Testis (tissue), 2 donors: ENCODE measurements at regions not wholly inside any gene's neighbourhood (a gene's known extent, or its start where the extent isn't known, plus 50 kb on each side); places are given as distances from the start of the nearest gene placed in this dataset.

Experiments used
- DNase-seq: peaks from one replicate; pipeline ENCODE4 v3.0.0-alpha.2; 2019
- H3K27ac ChIP-seq, 2 donors: fragments of 200-600 bp; sonication (generic); one replicate each; pipeline ENCODE4 v1.5.1; 2019
- H3K27me3 ChIP-seq: fragments of 200-600 bp; sonication (generic); one replicate; pipeline ENCODE4 v1.5.1; 2019
- H3K36me3 ChIP-seq: fragments of 200-600 bp; sonication (generic); one replicate; pipeline ENCODE4 v1.5.1; 2017; ENCODE audit warnings: low read depth; ENCODE audit errors: missing control alignments
- H3K4me1 ChIP-seq: fragments of 200-600 bp; sonication (generic); one replicate; pipeline ENCODE4 v1.5.1; 2019
- H3K4me3 ChIP-seq, 2 donors: fragments of 200-600 bp; sonication (generic); one replicate each; pipeline ENCODE4 v1.5.1; 2017 to 2019
- H3K9me3 ChIP-seq: fragments of 200-600 bp; sonication (generic); one replicate; pipeline ENCODE4 v1.5.1; 2017
- CTCF ChIP-seq, 3 experiments: fragments of 450-650 bp in 2 of 3; fragments of 200-600 bp in 1 of 3; sonication (generic) in 1 of 3; IDR thresholded peaks; one replicate each; pipeline ENCODE4 v1.5.1; 2016 to 2019; ENCODE audit warnings: antibody characterized with exemption in 3 of 3, mild to moderate bottlenecking in 2 of 3, moderate library complexity in 1 of 3
- POLR2A ChIP-seq: fragments of 450-650 bp; IDR thresholded peaks from one replicate; pipeline ENCODE4 v1.6.1; 2017; ENCODE audit warnings: antibody characterized with exemption, mild to moderate bottlenecking, moderate library complexity
- WGBS, 2 donors: methylation state at CpG; one replicate each; pipeline ENCODE4 v1.1.5; 2018; 5-methylcytosine and 5-hydroxymethylcytosine counted together
- intact Hi-C: fragments of 100-400 bp; cut with DNase I; formaldehyde crosslinking; loops from one replicate; pipeline ENCODE4 v1.15.1; 2023; ENCODE audit warnings: low total_unique reads

GRCh38 chr2:108148555-108148954, 91.2 kb upstream of the SULT1C3 start:
- no peaks in the 10 kb centered on the region for H3K27me3 ChIP-seq
- intact Hi-C loops: no loop called here
- WGBS, 2 donors: 89 to 93% methylated on average over 6 of the region's 6 CpGs

GRCh38 chr2:108154366-108155061, 85.3 kb upstream of the SULT1C3 start:
- H3K9me3 ChIP-seq: no peaks in the 10 kb centered on the region
- H3K27ac ChIP-seq: no peak overlapping the region
- WGBS, 2 donors: 71 to 72% methylated on average over 6 of the region's 6 CpGs
- H3K36me3 ChIP-seq: no peaks in the 10 kb centered on the region
- TF ChIP-seq POLR2A (no peak), CTCF (IDR thresholded peaks at IDR 0.05) (no peak)
- DNase-seq: no peak
- intact Hi-C loops: no loop called here
- H3K4me3 ChIP-seq: no peak overlapping the region
- no peaks in the 10 kb centered on the region for H3K27me3 ChIP-seq
- H3K4me1 ChIP-seq: no peaks in the 10 kb centered on the region

More at GRCh38 chr2:108148555-108148954, 91.2 kb upstream of the SULT1C3 start:
- Histone ChIP-seq H3K36me3 (no peaks in the 10 kb centered on the region), H3K27ac (no peak overlapping the region), H3K4me1 (no peaks in the 10 kb centered on the region), H3K4me3 (no peak overlapping the region), H3K9me3 (no peaks in the 10 kb centered on the region)
- no peak for DNase-seq
- TF ChIP-seq CTCF (IDR thresholded peaks at IDR 0.05) (no peak), POLR2A (no peak)

DNA sequence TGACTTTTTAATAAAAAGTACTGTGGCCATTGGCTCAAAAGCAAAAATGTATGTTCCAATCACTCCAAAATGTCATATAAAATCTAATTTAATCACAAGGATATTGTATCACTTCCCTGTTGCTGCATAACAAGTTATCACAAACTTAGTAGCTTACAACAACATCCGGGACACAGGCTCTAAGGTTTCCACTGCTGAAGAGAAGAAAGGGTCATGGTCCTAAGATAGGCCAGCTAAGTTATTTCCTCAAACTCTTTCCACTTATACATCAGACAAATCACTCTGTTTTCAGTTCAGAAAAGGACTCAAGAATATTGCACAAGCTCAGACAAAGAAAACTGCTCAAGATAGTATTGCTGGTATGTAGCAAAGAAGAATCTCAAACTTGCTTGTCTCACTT, 78.5 kb upstream of the SULT1C3 start:
- WGBS, 2 donors: 77 to 81% methylated on average over 1 of the region's 1 CpG
- no peaks in the 10 kb centered on the region for H3K4me1 ChIP-seq
- intact Hi-C loops: no loop called here
- no peak overlapping the region for H3K4me3 ChIP-seq
- H3K27ac ChIP-seq: no peak overlapping the region
- no peaks in the 10 kb centered on the region for H3K36me3 ChIP-seq
- DNase-seq: no peak
- no peak for TF ChIP-seq POLR2A
- H3K9me3 ChIP-seq: no peaks in the 10 kb centered on the region
- no peaks in the 10 kb centered on the region for H3K27me3 ChIP-seq

GRCh38 chr2:108164318-108164717, 75.5 kb upstream of the SULT1C3 start:
- intact Hi-C loops: no loop called here
- H3K4me1 ChIP-seq: no peaks in the 10 kb centered on the region
- H3K4me3 ChIP-seq: no peak overlapping the region
- TF ChIP-seq POLR2A (no peak), CTCF (IDR thresholded peaks at IDR 0.05) (no peak)
- DNase-seq: no peak
- H3K27ac ChIP-seq: no peak overlapping the region
- H3K36me3 ChIP-seq: no peaks in the 10 kb centered on the region
- WGBS, 2 donors: 56 to 76% methylated on average over 2 of the region's 2 CpGs
- no peaks in the 10 kb centered on the region for H3K27me3 ChIP-seq
- no peaks in the 10 kb centered on the region for H3K9me3 ChIP-seq

- no peak for TF ChIP-seq POLR2A
- no peak for TF ChIP-seq CTCF (IDR thresholded peaks at IDR 0.05)
- intact Hi-C loops: no loop called here
- no peak overlapping the region for H3K4me3 ChIP-seq
- no peak for DNase-seq
- H3K36me3 ChIP-seq: no peaks in the 10 kb centered on the region
- H3K27ac ChIP-seq: no peak overlapping the region
- H3K9me3 ChIP-seq: no peaks in the 10 kb centered on the region
- H3K27me3 ChIP-seq: no peaks in the 10 kb centered on the region
- 52 to 66% methylated on average over 4 of the region's 4 CpGs for WGBS, 2 donors
- H3K4me1 ChIP-seq: no peaks in the 10 kb centered on the region
Measured at GRCh38 chr2:108165729-108166128, 74.0 kb upstream of the SULT1C3 start.
